Natural killer cell (primary cell): ENCODE measurements at regions not wholly inside any gene's neighbourhood (a gene's known extent, or its start where the extent isn't known, plus 50 kb on each side); places are given as distances from the start of the nearest gene placed in this dataset.

ENCODE experiments used
- ATAC-seq, 3 donors: fragments of 150-1000 bp in 2 of 3; fragments of 200-7000 bp in 1 of 3; cut with Tn5 transposase; 1 replicate in 1 of 3; 2 replicates in 2 of 3; pipeline ENCODE4 v1.10.0; 2021; ENCODE audit warnings: mild to moderate bottlenecking in 2 of 3, moderate library complexity in 2 of 3
- DNase-seq, 2 donors: peaks; one replicate each; pipeline versions ENCODE4 v3.0.0 to v3.0.0-alpha.2; 2013 to 2021; ENCODE audit warnings: mixed read lengths in 1 of 2
- H3K27ac ChIP-seq: one replicate; pipeline ENCODE4 v1.5.1; 2013; ENCODE audit warnings: mild to moderate bottlenecking, low read length
- H3K27me3 ChIP-seq: one replicate; pipeline ENCODE4 v1.6.1; 2013; ENCODE audit warnings: low read length; ENCODE audit not compliant: control insufficient read depth, insufficient read depth
- H3K36me3 ChIP-seq: one replicate; pipeline ENCODE4 v1.6.1; 2013; ENCODE audit warnings: low read length; ENCODE audit not compliant: control insufficient read depth, insufficient read depth
- H3K4me1 ChIP-seq: one replicate; pipeline ENCODE4 v1.6.1; 2013; ENCODE audit warnings: low read length; ENCODE audit not compliant: control insufficient read depth, insufficient read depth
- H3K4me3 ChIP-seq: one replicate; pipeline ENCODE4 v1.5.1; 2013; ENCODE audit warnings: low read length
- H3K9me3 ChIP-seq: one replicate; pipeline ENCODE4 v1.6.1; 2013; ENCODE audit warnings: low read length; ENCODE audit not compliant: control insufficient read depth, insufficient read depth
- H3K27ac Mint-ChIP-seq, 2 donors: one replicate each; pipeline ENCODE4 v1.8.0; 2022; ENCODE audit warnings: mild to moderate bottlenecking in 2 of 2, mixed read lengths in 2 of 2, moderate library complexity in 1 of 2
- H3K27me3 Mint-ChIP-seq, 2 donors: one replicate each; pipeline ENCODE4 v1.8.0; 2022; ENCODE audit warnings: low read depth in 2 of 2, mixed read lengths in 2 of 2
- H3K36me3 Mint-ChIP-seq: one replicate; pipeline ENCODE4 v1.8.0; 2022; ENCODE audit warnings: mixed read lengths
- H3K4me1 Mint-ChIP-seq, 2 donors: one replicate each; pipeline ENCODE4 v1.8.0; 2022; ENCODE audit warnings: mixed read lengths in 2 of 2
- H3K4me3 Mint-ChIP-seq: one replicate; pipeline ENCODE4 v1.8.0; 2022; ENCODE audit warnings: mild to moderate bottlenecking, moderate library complexity, mixed read lengths
- H3K9me3 Mint-ChIP-seq, 2 donors: one replicate each; pipeline ENCODE4 v1.8.0; 2022; ENCODE audit warnings: mixed read lengths in 2 of 2
- CTCF ChIP-seq: fragments of 200-600 bp; IDR thresholded peaks from one replicate; pipeline ENCODE4 v1.8.0; 2022; ENCODE audit warnings: antibody characterized with exemption
- WGBS: methylation state at CpG from one replicate; pipeline ENCODE4 v1.1.7; 2013; ENCODE audit warnings: missing lambda C conversion rate; ENCODE audit not compliant: insufficient coverage; 5-methylcytosine and 5-hydroxymethylcytosine counted together
- intact Hi-C: fragments of 100-400 bp; cut with micrococcal nuclease; formaldehyde crosslinking; loops from one replicate; pipeline ENCODE4 v1.14.2; 2022

DNA sequence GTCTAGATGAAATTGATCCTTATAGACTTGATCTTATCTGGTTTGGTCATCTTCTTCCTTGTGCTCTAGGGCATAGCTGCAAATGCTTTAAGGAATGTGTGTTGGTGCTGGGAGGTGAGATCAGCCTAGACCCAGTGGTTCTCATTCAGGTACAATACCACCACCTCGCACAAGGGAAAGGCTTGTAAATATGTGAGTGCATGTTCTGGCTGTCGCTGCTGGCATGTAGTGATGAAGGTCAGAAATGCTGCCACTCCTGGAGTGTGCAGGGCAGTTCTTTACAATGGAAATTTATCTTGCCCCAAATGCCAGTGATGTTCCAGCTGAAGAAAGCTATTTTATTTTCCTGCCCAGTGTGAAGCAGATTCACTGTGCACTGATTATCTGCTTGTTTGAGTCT lies 900.9 kb downstream of the QKI start:
- Histone ChIP-seq H3K27ac (no peak overlapping the region), H3K4me1 (no peaks in the 10 kb centered on the region), H3K27me3 (no peaks in the 10 kb centered on the region), H3K36me3 (no peaks in the 10 kb centered on the region), H3K9me3 (no peaks in the 10 kb centered on the region), H3K4me3 (no peak overlapping the region)
- intact Hi-C loops = no loop called here
- no peak for ATAC-seq
- DNase-seq = no peak
- Mint-ChIP-seq H3K4me3 (no peak overlapping the region), H3K4me1 (no peaks in the 10 kb centered on the region), H3K27me3 (no peaks in the 10 kb centered on the region), H3K36me3 (no peaks in the 10 kb centered on the region), H3K9me3 (peaks cover 2 to 6% of the 10 kb centered on the region in 2 donors), H3K27ac (no peak overlapping the region)
- 88% methylated on average over 2 of the region's 2 CpGs for WGBS
- no peak for TF ChIP-seq CTCF

- no peak for ATAC-seq
- no peak overlapping the region for H3K27ac Mint-ChIP-seq
- H3K27me3 Mint-ChIP-seq = no peaks in the 10 kb centered on the region
- no peaks in the 10 kb centered on the region for H3K36me3 ChIP-seq
- no peaks in the 10 kb centered on the region for H3K36me3 Mint-ChIP-seq
- no peak overlapping the region for H3K4me3 Mint-ChIP-seq
- peaks cover under 1 to 2% of the 10 kb centered on the region in 2 donors for H3K9me3 Mint-ChIP-seq
- intact Hi-C loops = no loop called here
- H3K4me1 Mint-ChIP-seq = no peaks in the 10 kb centered on the region
- no peak for TF ChIP-seq CTCF
- H3K27me3 ChIP-seq = no peaks in the 10 kb centered on the region
- DNase-seq = no peak
- no peak overlapping the region for H3K27ac ChIP-seq
- no peaks in the 10 kb centered on the region for H3K4me1 ChIP-seq
- no peaks in the 10 kb centered on the region for H3K9me3 ChIP-seq
- H3K4me3 ChIP-seq = no peak overlapping the region
These were observed 893.8 kb downstream of the QKI start for GRCh38 chr6:164308339-164308738.

- Mint-ChIP-seq H3K9me3 (peaks cover 2 to 8% of the 10 kb centered on the region in 2 donors), H3K27ac (no peak overlapping the region), H3K36me3 (no peaks in the 10 kb centered on the region), H3K4me1 (no peaks in the 10 kb centered on the region), H3K27me3 (no peaks in the 10 kb centered on the region), H3K4me3 (no peak overlapping the region)
- no peaks in the 10 kb centered on the region for H3K27me3 ChIP-seq
- ATAC-seq (no peak), DNase-seq (no peak)
- no peak for TF ChIP-seq CTCF
- H3K4me3 ChIP-seq = no peak overlapping the region
- WGBS = 81% methylated on average over 5 of the region's 5 CpGs
- H3K36me3 ChIP-seq = no peaks in the 10 kb centered on the region
- no peak overlapping the region for H3K27ac ChIP-seq
- H3K9me3 ChIP-seq = no peaks in the 10 kb centered on the region
- H3K4me1 ChIP-seq = no peaks in the 10 kb centered on the region
- intact Hi-C loops = no loop called here
These were observed 888.8 kb downstream of the QKI start for GRCh38 chr6:164303102-164303964.

GRCh38 chr6:164296411-164296810 lies 881.9 kb downstream of the QKI start:
- no peak overlapping the region for H3K4me3 Mint-ChIP-seq
- DNase-seq (no peak), ATAC-seq (no peak)
- Histone ChIP-seq H3K9me3 (peaks cover 2% of the 10 kb centered on the region), H3K36me3 (no peaks in the 10 kb centered on the region), H3K4me3 (no peak overlapping the region), H3K27me3 (no peaks in the 10 kb centered on the region), H3K27ac (no peak overlapping the region), H3K4me1 (no peaks in the 10 kb centered on the region)
- peaks cover 4 to 8% of the 10 kb centered on the region in 2 donors for H3K9me3 Mint-ChIP-seq
- no peaks in the 10 kb centered on the region for H3K27me3 Mint-ChIP-seq
- 83% methylated on average over 3 of the region's 4 CpGs for WGBS
- no peak overlapping the region for H3K27ac Mint-ChIP-seq
- no peaks in the 10 kb centered on the region for H3K4me1 Mint-ChIP-seq
- no peak for TF ChIP-seq CTCF
- intact Hi-C loops = no loop called here
- no peaks in the 10 kb centered on the region for H3K36me3 Mint-ChIP-seq
